ENCODE measurements at regions not wholly inside any gene's neighbourhood (a gene's known extent, or its start where the extent isn't known, plus 50 kb on each side); places are given as distances from the start of the nearest gene placed in this dataset.

GRCh38 chr4:60799214-60799613, 400.9 kb upstream of the ADGRL3 start:
- TF ChIP-seq CTCF (conservative IDR thresholded peaks at IDR 0.05; ENCODE audit: low read depth, low read length) (no peak), EZH2 (IDR thresholded peaks at IDR 0.05; ENCODE audit: borderline replicate concordance, low read depth, low read length, poor library complexity, severe bottlenecking) (no peak)
